OCI-LY7 (cell line): ENCODE measurements at regions not wholly inside any gene's neighbourhood (a gene's known extent, or its start where the extent isn't known, plus 50 kb on each side); places are given as distances from the start of the nearest gene placed in this dataset.

Experiments used
- CTCF ChIP-seq: fragments of 200-600 bp; sonication (generic); conservative IDR thresholded peaks from 2 replicates; pipeline ENCODE4 v1.5.1; 2014; ENCODE audit warnings: mild to moderate bottlenecking, antibody characterized with exemption, low read length, moderate library complexity, mixed read lengths
- EZH2phosphoT487 ChIP-seq: fragments of 200-600 bp; sonication (generic); IDR thresholded peaks from 2 replicates; pipeline ENCODE4 v1.6.1; 2018; ENCODE audit warnings: low read depth, borderline replicate concordance, mild to moderate bottlenecking, mixed run types, antibody characterized with exemption, low read length, moderate library complexity, mixed read lengths

DNA sequence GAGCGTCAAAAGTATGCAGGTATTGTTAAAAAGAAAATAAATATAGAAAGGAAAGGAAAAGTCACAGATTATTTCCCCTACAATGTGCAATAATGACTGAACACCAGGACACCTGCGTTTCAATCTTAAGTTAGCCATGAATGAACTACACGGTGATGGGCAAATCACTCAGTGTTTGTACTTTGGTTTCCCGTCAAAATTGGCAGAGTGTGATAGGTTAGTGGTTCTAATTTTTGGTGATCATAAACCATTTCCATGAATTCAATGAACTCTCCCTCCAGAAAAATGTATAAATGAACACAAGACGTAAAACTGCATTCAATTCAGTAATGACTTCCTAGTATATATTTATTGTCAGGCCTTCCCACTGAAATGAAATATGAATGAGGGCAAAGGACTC, 59.0 kb upstream of the ITGA1 start:
- TF ChIP-seq CTCF (no peak), EZH2phosphoT487 (no peak)
